Activated CD8-positive, alpha-beta T cell treated with anti-CD3 and anti-CD28 coated beads for 36 hours (primary cell): ENCODE measurements at regions not wholly inside any gene's neighbourhood (a gene's known extent, or its start where the extent isn't known, plus 50 kb on each side); places are given as distances from the start of the nearest gene placed in this dataset.

ENCODE experiments used
- ATAC-seq: fragments of 200-7000 bp; cut with Tn5 transposase; one replicate; pipeline ENCODE4 v1.10.0; 2021; ENCODE audit warnings: mild to moderate bottlenecking, moderate library complexity
- CTCF ChIA-PET: fragments of 350-600 bp; sonication (Branson Sonifier 250); formaldehyde crosslinking; loops from one replicate; lab custom pipeline; 2021; ENCODE audit warnings: antibody characterized with exemption; lab: Charles Lee
- POLR2A ChIA-PET: fragments of 350-600 bp; sonication (Branson Sonifier 250); formaldehyde crosslinking; loops from one replicate; lab custom pipeline; 2021; ENCODE audit warnings: antibody characterized with exemption; lab: Charles Lee
- DNase-seq: peaks from one replicate; pipeline ENCODE4 v3.0.0-alpha.2; 2020
- H3K27ac Mint-ChIP-seq: one replicate; pipeline ENCODE4 v1.8.0; 2021; ENCODE audit warnings: mild to moderate bottlenecking, mixed read lengths
- H3K27me3 Mint-ChIP-seq: one replicate; pipeline ENCODE4 v1.8.0; 2021; ENCODE audit warnings: mixed read lengths
- H3K36me3 Mint-ChIP-seq: one replicate; pipeline ENCODE4 v1.8.0; 2021; ENCODE audit warnings: low read depth, mixed read lengths
- H3K4me1 Mint-ChIP-seq: one replicate; pipeline ENCODE4 v1.8.0; 2021; ENCODE audit warnings: low read depth, mixed read lengths
- H3K4me3 Mint-ChIP-seq: one replicate; pipeline ENCODE4 v1.8.0; 2021; ENCODE audit warnings: mild to moderate bottlenecking, moderate library complexity, mixed read lengths
- H3K9me3 Mint-ChIP-seq: one replicate; pipeline ENCODE4 v1.8.0; 2021; ENCODE audit warnings: mixed read lengths
- CTCF ChIP-seq: fragments of 200-600 bp; IDR thresholded peaks from one replicate; pipeline ENCODE4 v1.8.0; 2022; ENCODE audit warnings: antibody characterized with exemption, mild to moderate bottlenecking
- intact Hi-C: fragments of 100-400 bp; cut with micrococcal nuclease; formaldehyde crosslinking; loops from one replicate; pipeline ENCODE4 v1.10.0; 2022

DNA sequence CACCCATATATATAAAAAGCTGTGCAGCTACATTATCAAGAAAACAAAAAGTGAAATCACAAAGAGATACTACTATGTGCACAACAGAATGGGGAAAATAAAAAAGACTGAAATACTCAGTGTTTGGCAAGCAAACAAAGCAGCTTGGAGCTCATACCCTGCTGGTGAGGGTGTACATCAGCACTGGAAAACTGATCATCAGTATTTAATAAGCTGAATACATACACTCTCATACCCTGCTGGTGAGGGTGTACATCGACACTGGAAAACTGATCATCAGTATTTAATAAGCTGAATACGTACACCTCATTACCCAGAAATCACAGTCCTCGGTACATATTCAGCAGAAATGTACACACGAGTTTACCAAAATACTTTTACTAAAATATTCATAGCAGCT, 220.8 kb downstream of the SPP2 start:
- Mint-ChIP-seq H3K4me3 (no peak overlapping the region), H3K9me3 (peaks cover 12% of the 10 kb centered on the region), H3K36me3 (peaks cover 6% of the 10 kb centered on the region), H3K27ac (no peak overlapping the region), H3K27me3 (no peaks in the 10 kb centered on the region), H3K4me1 (peaks cover 57% of the 10 kb centered on the region)
- intact Hi-C loops, result loop anchor here (10.0 kb wide), 1 partner anchor 297 kb away; no protein-coding TSS in a partner anchor
- ATAC-seq (no peak), DNase-seq (no peak)
- no peak for TF ChIP-seq CTCF
- ChIA-PET CTCF (interaction anchor here (0.9 to 2.0 kb wide), 5 partner anchors 10 to 274 kb away, joined by 3 to 7 read pairs (median 4); no protein-coding TSS in a partner anchor), POLR2A (no interaction called here)

- ChIA-PET POLR2A (interaction anchor here (0.8 kb wide), 1 partner anchor 228 kb away, joined by 4 read pairs; no protein-coding TSS in a partner anchor), CTCF (interaction anchor here (1.4 to 1.9 kb wide), 4 partner anchors 12 to 134 kb away, joined by 3 to 6 read pairs (median 4); no protein-coding TSS in a partner anchor)
- no peak for ATAC-seq
- Mint-ChIP-seq H3K4me1 (peaks cover 56% of the 10 kb centered on the region), H3K4me3 (no peak overlapping the region), H3K9me3 (peaks cover 12% of the 10 kb centered on the region), H3K27me3 (no peaks in the 10 kb centered on the region), H3K27ac (no peak overlapping the region), H3K36me3 (peaks cover 6% of the 10 kb centered on the region)
- no peak for DNase-seq
- intact Hi-C loops, result loop anchor here (10.0 kb wide), 1 partner anchor 295 kb away; no protein-coding TSS in a partner anchor
- TF ChIP-seq CTCF, result no peak
These were observed 219.3 kb downstream of the SPP2 start for GRCh38 chr2:234269769-234270204.

DNA sequence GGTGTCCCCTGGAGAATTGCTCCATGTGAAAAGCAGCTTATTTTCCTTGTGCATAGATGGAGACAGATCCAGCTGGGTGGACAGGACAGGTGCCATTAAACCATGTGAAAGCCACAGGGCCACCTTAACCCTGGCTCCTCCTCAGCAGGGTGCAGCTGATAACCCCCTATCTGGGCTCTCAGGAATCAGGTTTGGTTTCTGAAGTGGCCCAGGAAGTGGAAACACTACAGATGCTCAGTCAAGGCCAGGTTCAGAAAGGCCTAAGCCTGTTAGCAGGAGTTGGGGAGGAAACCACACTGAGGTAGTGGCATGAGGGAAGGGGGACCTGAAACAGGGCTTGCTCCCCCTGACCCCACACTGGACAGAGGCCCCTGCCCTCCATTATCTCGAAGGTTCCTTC, 217.0 kb downstream of the SPP2 start:
- H3K27ac Mint-ChIP-seq, result no peak overlapping the region
- H3K9me3 Mint-ChIP-seq, result peaks cover 2% of the 10 kb centered on the region
- TF ChIP-seq CTCF, result no peak
- ChIA-PET CTCF (no interaction called here), POLR2A (no interaction called here)
- intact Hi-C loops, result no loop called here
- ATAC-seq (no peak), DNase-seq (no peak)
- H3K4me1 Mint-ChIP-seq, result peaks cover 37% of the 10 kb centered on the region
- H3K27me3 Mint-ChIP-seq, result no peaks in the 10 kb centered on the region
- H3K36me3 Mint-ChIP-seq, result no peaks in the 10 kb centered on the region
- no peak overlapping the region for H3K4me3 Mint-ChIP-seq

DNA sequence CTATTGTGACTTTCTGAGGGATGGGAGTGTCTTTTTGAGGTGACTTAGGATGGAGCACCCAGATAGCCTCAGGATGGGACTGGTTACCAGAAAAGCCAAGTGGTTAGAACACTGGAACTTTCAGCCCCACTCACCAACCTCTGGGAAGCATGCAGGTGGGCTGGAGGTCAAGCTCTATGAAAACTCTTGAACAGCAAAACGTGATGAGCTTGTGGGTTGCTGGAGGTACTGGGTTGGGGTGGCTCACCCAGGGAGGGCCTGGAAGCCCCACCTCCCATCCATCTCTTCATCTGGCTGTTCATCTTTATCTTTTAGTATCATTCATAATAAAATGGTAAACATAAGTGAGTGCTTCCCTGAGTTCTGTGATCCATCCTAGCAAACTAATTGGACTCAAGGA, 216.4 kb downstream of the SPP2 start:
- intact Hi-C loops, result no loop called here
- no peak for TF ChIP-seq CTCF
- no peaks in the 10 kb centered on the region for H3K27me3 Mint-ChIP-seq
- H3K4me3 Mint-ChIP-seq, result no peak overlapping the region
- H3K27ac Mint-ChIP-seq, result no peak overlapping the region
- CTCF ChIA-PET, result no interaction called here
- no peak for ATAC-seq
- H3K36me3 Mint-ChIP-seq, result no peaks in the 10 kb centered on the region
- POLR2A ChIA-PET, result no interaction called here
- peaks cover 2% of the 10 kb centered on the region for H3K9me3 Mint-ChIP-seq
- peaks cover 31% of the 10 kb centered on the region for H3K4me1 Mint-ChIP-seq
- no peak for DNase-seq

DNA sequence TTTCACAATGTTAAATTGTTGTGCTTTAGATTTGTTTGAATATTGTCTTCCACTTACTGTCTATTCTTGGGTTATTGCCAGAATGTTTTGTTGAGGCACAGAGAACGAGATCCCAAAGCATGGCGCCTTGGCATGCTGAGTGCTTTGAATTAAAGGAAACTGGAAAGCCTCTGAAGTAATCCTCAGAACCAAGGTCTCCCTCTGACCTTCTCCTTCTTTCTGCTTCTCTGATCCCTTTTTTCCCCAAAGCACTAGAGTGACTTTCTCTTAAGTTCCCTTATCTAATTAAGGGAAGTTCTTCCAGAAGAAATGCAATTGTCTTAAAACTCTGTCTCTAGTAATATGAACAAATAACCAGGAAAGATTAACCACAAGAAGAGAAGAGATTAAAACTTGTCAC, 214.7 kb downstream of the SPP2 start:
- H3K27ac Mint-ChIP-seq, result no peak overlapping the region
- POLR2A ChIA-PET, result no interaction called here
- ATAC-seq, result no peak
- no peak overlapping the region for H3K4me3 Mint-ChIP-seq
- no peaks in the 10 kb centered on the region for H3K36me3 Mint-ChIP-seq
- CTCF ChIA-PET, result no interaction called here
- peaks cover 2% of the 10 kb centered on the region for H3K9me3 Mint-ChIP-seq
- peaks cover 24% of the 10 kb centered on the region for H3K4me1 Mint-ChIP-seq
- intact Hi-C loops, result no loop called here
- TF ChIP-seq CTCF, result no peak
- no peak for DNase-seq
- no peaks in the 10 kb centered on the region for H3K27me3 Mint-ChIP-seq
